ENCODE measurements at regions not wholly inside any gene's neighbourhood (a gene's known extent, or its start where the extent isn't known, plus 50 kb on each side); places are given as distances from the start of the nearest gene placed in this dataset.

DNA sequence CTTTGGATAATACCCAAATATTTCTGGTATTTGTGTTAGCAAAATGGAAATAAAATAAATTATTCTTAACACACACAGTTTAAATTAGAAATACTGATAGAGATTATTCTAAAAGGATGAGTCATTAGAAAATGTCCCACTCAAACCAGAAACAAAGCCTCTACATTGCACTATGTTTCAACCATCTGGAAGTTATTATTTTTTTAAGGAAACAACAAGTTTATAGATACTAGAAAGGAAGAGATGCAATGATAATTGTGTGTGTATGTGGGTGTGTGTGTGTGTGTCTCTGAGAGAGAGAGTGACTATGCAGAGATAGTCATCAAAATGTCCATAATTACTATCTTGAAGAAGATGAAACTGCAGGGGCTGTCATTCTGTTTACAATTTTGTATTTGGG, 1340.5 kb downstream of the ROBO1 start:
- no peak for DNase-seq
- H3K27me3 ChIP-seq: no peaks in the 10 kb centered on the region
- TF ChIP-seq, protein P1, sequence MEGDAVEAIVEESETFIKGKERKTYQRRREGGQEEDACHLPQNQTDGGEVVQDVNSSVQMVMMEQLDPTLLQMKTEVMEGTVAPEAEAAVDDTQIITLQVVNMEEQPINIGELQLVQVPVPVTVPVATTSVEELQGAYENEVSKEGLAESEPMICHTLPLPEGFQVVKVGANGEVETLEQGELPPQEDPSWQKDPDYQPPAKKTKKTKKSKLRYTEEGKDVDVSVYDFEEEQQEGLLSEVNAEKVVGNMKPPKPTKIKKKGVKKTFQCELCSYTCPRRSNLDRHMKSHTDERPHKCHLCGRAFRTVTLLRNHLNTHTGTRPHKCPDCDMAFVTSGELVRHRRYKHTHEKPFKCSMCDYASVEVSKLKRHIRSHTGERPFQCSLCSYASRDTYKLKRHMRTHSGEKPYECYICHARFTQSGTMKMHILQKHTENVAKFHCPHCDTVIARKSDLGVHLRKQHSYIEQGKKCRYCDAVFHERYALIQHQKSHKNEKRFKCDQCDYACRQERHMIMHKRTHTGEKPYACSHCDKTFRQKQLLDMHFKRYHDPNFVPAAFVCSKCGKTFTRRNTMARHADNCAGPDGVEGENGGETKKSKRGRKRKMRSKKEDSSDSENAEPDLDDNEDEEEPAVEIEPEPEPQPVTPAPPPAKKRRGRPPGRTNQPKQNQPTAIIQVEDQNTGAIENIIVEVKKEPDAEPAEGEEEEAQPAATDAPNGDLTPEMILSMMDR (IDR thresholded peaks at IDR 0.05): no peak
- intact Hi-C loops (cut with DNase I): no loop called here
- no peaks in the 10 kb centered on the region for H3K36me3 ChIP-seq
- no peak overlapping the region for H3K27ac ChIP-seq
- no peaks in the 10 kb centered on the region for H3K4me1 ChIP-seq
- peaks cover 0 to 12% (median 4%) of the 10 kb centered on the region in 11 donors for H3K9me3 ChIP-seq
- no peak overlapping the region for H3K4me3 ChIP-seq
- ATAC-seq: no peak

DNA sequence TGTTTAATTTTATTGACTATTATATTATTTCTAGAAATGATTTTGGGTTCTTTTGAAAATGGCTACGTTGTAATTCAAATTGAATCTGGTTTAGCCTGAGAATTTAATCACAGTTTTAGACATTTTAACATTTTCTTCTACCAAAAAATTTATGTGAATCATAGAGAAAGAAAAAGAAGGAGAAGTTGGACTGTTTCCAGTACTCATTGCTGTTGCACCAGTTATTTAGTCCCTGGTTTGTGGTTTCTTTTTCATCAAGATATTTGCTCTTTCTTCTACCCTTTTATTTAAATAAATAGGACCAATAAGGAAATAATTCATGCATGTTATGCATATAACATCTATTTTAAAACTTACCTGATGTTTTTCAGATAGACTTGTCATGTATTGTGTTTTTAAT, 1337.1 kb downstream of the ROBO1 start:
- H3K27me3 ChIP-seq: no peaks in the 10 kb centered on the region
- no peak for DNase-seq
- H3K4me1 ChIP-seq: no peaks in the 10 kb centered on the region
- no peak for ATAC-seq
- peaks cover 0 to 12% (median 4%) of the 10 kb centered on the region in 11 donors for H3K9me3 ChIP-seq
- no peaks in the 10 kb centered on the region for H3K36me3 ChIP-seq
- H3K27ac ChIP-seq: no peak overlapping the region
- no peak overlapping the region for H3K4me3 ChIP-seq
- 67 to 77% methylated on average over 1 of the region's 1 CpG for WGBS, 2 donors
- TF ChIP-seq, protein P1 (IDR thresholded peaks at IDR 0.05): no peak
- intact Hi-C loops (cut with DNase I): no loop called here

DNA sequence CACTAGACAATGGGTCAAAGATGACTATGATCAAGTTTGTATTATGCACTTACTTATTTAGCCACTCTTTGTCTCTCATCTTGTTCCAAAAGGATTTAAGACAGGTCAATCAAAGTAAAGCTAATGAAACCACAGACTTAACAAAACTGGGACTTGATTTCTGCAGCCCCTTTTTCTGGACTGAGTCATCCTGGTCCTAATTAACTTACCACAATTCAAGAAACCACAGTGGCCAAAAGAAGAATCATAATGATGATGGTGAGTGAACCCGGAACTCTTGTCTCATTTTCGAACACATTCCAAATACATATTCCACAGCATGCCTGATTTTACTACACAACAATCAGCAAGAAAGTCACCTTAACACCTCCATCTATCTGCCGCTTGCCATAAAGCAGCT, 1333.0 kb downstream of the ROBO1 start:
- Histone ChIP-seq H3K4me3 (no peak overlapping the region), H3K36me3 (no peaks in the 10 kb centered on the region), H3K27me3 (no peaks in the 10 kb centered on the region), H3K9me3 (peaks cover 0 to 5% (median 3%) of the 10 kb centered on the region in 11 donors), H3K4me1 (no peaks in the 10 kb centered on the region), H3K27ac (no peak overlapping the region)
- TF ChIP-seq, protein P1 (IDR thresholded peaks at IDR 0.05): no peak
- intact Hi-C loops (cut with DNase I): no loop called here
- DNase-seq: no peak
- no peak for ATAC-seq
- 93% methylated on average over 3 of the region's 3 CpGs for WGBS, 2 donors

DNA sequence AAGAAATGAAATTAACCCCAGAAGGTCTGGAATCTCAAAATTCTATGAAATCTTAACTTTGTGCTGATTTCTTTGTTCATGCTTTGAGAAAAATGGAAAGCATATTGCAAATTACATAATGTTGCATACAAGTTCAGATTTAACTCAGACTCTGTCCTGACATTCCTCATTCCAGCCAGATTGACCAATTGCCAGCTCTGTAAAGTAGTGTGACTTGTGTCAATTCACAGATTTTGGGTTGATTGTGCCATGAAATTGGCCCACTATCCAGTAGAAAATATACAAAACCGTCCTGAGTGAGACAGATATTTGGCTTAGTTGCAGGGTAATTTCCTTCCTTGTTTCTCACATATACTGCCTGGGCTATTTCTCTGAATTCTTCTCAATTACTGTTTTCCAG, 1312.6 kb downstream of the ROBO1 start:
- Histone ChIP-seq H3K36me3 (no peaks in the 10 kb centered on the region), H3K4me1 (no peaks in the 10 kb centered on the region), H3K4me3 (no peak overlapping the region), H3K27ac (peak overlapping the region in 2 of 10 donors; percentile 9 to 12), H3K9me3 (peaks cover 0 to under 1% (median 0%) of the 10 kb centered on the region in 11 donors), H3K27me3 (no peaks in the 10 kb centered on the region)
- intact Hi-C loops (cut with DNase I): no loop called here
- ATAC-seq (no peak), DNase-seq (no peak)
- TF ChIP-seq, protein P1 (IDR thresholded peaks at IDR 0.05): no peak
- WGBS, 2 donors: 45 to 55% methylated on average over 1 of the region's 1 CpG

All from heart right ventricle (tissue), 16 donors.